ENCODE measurements at regions not wholly inside any gene's neighbourhood (a gene's known extent, or its start where the extent isn't known, plus 50 kb on each side); places are given as distances from the start of the nearest gene placed in this dataset.

DNA sequence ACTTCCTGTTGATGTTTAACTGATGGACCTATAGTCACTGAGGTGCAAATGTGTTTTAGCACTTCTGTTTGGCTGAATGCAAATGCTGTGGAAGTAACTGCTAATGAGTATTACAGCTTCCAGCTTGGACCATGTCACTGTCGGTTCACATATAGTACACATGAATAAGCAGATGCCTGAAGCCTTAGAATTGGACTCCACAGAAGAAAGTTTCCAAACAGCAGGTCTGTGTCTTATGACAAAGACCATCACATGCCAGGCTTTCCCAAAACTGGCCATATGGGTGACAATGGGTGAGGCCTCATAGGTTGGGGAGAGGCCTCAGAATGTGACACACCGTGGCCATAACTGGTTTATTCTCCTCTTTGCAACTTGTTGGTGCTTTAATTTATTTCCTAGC lies 241.8 kb downstream of the WNT5A start:
- POLR2A ChIA-PET: no interaction called here
- Mint-ChIP-seq H3K27ac (no peak overlapping the region), H3K4me1 (no peaks in the 10 kb centered on the region), H3K27me3 (no peaks in the 10 kb centered on the region), H3K36me3 (peaks cover 0 to 6% (median 0%) of the 10 kb centered on the region in 3 donors), H3K9me3 (peaks cover 0 to 21% (median 8%) of the 10 kb centered on the region in 9 donors), H3K4me3 (no peak overlapping the region)
- DNase-seq (no peak), ATAC-seq (no peak)

DNA sequence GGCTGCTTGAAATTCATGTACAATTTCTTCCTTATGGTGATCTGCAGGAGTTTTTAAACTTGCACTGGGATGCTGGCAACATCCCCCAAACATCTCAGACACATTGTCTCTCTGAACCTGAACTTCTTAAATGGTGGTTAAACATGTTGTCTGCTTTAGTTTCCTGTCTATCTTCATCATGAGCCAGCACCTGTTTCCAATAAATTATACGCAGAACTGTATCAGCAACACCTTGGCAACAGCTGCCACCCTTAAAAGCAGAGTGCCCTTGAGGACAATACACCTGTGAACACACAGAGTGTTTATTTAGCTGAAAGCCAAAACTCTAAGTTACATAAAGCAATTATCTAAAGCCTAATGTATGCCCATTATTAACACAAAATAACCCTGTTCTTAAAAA lies 242.9 kb downstream of the WNT5A start:
- peaks cover 0 to 3% (median 0%) of the 10 kb centered on the region in 3 donors for H3K36me3 Mint-ChIP-seq
- DNase-seq (no peak), ATAC-seq (no peak)
- POLR2A ChIA-PET: no interaction called here
- H3K27ac Mint-ChIP-seq: no peak overlapping the region
- H3K4me1 Mint-ChIP-seq: no peaks in the 10 kb centered on the region
- peaks cover 0 to under 1% (median 0%) of the 10 kb centered on the region in 5 donors for H3K27me3 Mint-ChIP-seq
- peaks cover 0 to 19% (median 6%) of the 10 kb centered on the region in 9 donors for H3K9me3 Mint-ChIP-seq
- H3K4me3 Mint-ChIP-seq: no peak overlapping the region

DNA sequence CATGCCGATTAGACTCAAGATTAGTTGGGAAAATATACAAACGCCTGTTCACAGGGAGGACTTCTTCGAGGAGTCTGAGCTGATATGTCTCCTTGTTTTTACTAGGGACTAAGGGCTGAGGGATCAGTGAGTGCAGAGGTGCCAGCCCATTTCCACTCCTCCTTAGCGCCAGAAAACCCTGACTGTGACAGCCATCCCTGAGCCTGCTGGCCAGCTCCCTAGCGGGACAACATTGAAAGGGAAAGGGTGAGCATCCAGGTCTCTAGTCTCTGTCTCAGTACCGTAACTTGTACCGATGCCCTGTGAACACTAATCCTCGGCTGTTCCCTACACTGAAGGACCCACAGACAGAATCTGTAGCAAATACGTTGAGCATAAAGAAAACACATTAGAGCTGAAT lies 243.4 kb downstream of the WNT5A start:
- no peaks in the 10 kb centered on the region for H3K4me1 Mint-ChIP-seq
- H3K27me3 Mint-ChIP-seq: peaks cover 0 to 5% (median 0%) of the 10 kb centered on the region in 5 donors
- H3K36me3 Mint-ChIP-seq: peaks cover 0 to 3% (median 0%) of the 10 kb centered on the region in 3 donors
- POLR2A ChIA-PET: no interaction called here
- no peak overlapping the region for H3K4me3 Mint-ChIP-seq
- H3K9me3 Mint-ChIP-seq: peaks cover 0 to 20% (median 5%) of the 10 kb centered on the region in 9 donors
- ATAC-seq (no peak), DNase-seq (no peak)
- no peak overlapping the region for H3K27ac Mint-ChIP-seq

DNA sequence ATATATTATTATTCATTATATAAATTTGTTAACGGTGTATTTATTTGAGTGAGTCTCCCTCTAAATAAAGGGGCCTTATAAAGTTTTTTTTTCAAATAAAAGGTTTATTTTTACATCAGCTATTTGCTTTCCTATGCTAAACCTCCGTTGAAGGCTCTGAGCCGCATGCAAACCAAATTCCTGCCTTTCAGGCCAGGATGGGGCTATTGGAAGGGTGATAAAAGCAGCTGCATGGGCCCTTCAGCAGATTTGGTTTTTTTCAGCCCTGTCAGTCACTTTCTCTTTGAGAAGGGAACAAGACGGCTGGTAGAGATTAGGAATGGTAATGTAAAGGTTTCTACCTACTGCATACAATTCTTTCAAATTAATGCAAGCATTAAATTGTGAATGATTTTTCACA lies 244.2 kb downstream of the WNT5A start:
- Mint-ChIP-seq H3K36me3 (peaks cover 0 to 3% (median 0%) of the 10 kb centered on the region in 3 donors), H3K9me3 (peaks cover 0 to 19% (median 2%) of the 10 kb centered on the region in 9 donors), H3K4me1 (no peaks in the 10 kb centered on the region), H3K27ac (no peak overlapping the region), H3K27me3 (peaks cover 0 to 7% (median 0%) of the 10 kb centered on the region in 5 donors), H3K4me3 (no peak overlapping the region)
- POLR2A ChIA-PET: no interaction called here
- no peak for DNase-seq
- no peak for ATAC-seq

DNA sequence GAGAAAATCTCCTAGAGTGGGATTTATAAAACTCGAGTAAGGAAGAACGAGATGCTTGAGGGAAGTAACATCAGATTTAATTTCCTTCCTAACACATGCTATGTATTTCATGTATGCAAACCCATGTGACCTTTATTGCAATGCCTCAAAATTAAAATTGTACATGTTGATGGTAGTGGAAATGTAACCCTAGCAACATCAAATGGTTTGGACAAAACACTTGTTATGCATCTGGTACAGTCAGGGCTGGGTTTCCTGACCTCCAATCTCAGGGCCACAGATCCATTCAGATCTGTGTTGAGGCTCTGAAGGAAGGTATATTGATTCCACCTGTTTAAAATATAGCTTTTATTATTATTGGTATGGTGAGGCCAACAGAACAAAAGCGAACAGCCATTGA lies 246.0 kb downstream of the WNT5A start:
- POLR2A ChIA-PET: no interaction called here
- Mint-ChIP-seq H3K27ac (no peak overlapping the region), H3K4me1 (no peaks in the 10 kb centered on the region), H3K36me3 (no peaks in the 10 kb centered on the region), H3K27me3 (peaks cover 0 to 10% (median 4%) of the 10 kb centered on the region in 5 donors), H3K9me3 (peaks cover 0 to 21% (median 4%) of the 10 kb centered on the region in 9 donors), H3K4me3 (no peak overlapping the region)
- DNase-seq (no peak), ATAC-seq (no peak)

DNA sequence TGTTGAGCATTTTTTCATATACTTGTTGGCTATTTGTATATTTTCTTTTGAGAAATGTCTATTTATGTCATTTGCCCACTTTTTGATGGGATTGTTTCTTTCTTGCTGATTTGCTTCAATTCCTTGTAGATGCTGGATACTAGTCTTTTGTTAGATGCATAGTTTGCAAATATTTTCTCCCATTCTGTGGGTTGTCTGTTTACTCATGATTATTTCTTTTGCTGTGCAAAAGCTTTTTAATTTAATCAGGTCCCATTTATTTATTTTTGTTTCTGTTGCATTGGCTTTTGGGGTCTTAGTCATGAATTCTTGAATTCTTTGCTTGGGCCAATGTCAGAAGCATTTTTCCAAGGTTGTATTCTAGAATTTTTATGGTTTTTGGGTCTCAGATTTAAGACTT lies 251.7 kb downstream of the WNT5A start:
- no peak for ATAC-seq
- no peak for DNase-seq
- Mint-ChIP-seq H3K9me3 (peaks cover 0 to 20% (median 8%) of the 10 kb centered on the region in 9 donors), H3K4me3 (no peak overlapping the region), H3K4me1 (no peaks in the 10 kb centered on the region), H3K36me3 (no peaks in the 10 kb centered on the region), H3K27ac (no peak overlapping the region), H3K27me3 (peaks cover 0 to 10% (median 4%) of the 10 kb centered on the region in 5 donors)
- POLR2A ChIA-PET: no interaction called here

DNA sequence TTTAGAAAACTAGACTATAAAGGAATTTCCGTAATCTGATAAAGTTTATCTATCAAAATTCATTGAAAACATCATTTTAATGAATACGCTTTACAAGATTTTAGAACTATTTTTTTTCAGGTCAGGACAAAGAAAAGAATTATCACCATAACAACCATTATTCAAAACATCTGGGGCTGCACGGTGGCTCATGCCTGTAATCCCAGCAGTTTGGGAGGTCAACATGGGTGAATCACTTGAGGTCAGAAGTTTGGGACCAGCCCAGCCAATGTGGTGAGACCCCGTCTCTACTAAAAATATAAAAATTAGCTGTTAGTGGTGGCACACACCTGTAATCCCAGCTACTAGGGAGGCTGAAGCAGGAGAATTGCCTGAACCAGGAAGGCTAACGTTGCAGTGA lies 260.4 kb downstream of the WNT5A start:
- Mint-ChIP-seq H3K4me3 (no peak overlapping the region), H3K9me3 (peaks cover 0 to 8% (median 3%) of the 10 kb centered on the region in 9 donors), H3K27me3 (peaks cover 0 to 15% (median 0%) of the 10 kb centered on the region in 5 donors), H3K36me3 (no peaks in the 10 kb centered on the region), H3K27ac (peak overlapping the region in 1 of 10 donors; percentile 40), H3K4me1 (no peaks in the 10 kb centered on the region)
- DNase-seq (no peak), ATAC-seq (no peak)
- POLR2A ChIA-PET: no interaction called here

DNA sequence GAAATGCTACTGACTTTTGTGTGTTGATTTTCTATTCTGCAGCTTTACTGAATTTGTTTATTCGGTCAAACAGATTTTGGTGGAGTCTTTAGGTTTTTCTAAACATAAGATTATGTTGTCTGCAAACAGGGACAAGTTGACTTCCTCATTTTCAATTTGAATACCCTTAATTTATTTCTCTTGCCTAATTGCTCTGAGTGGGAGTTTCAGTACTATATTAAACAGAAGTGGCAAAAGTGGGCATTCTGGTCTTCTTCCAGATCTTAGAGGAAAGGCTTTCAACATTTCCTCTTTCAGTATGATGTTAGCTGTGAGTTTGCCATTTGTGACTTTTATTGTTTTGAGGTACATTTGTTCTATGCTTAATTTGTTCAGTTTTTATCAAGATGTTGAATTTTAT lies 268.5 kb downstream of the WNT5A start:
- ATAC-seq (no peak), DNase-seq (no peak)
- POLR2A ChIA-PET: no interaction called here
- Mint-ChIP-seq H3K36me3 (no peaks in the 10 kb centered on the region), H3K27me3 (peaks cover 0 to 14% (median 0%) of the 10 kb centered on the region in 5 donors), H3K4me1 (no peaks in the 10 kb centered on the region), H3K27ac (no peak overlapping the region), H3K4me3 (no peak overlapping the region), H3K9me3 (peaks cover 1 to 31% (median 28%) of the 10 kb centered on the region in 9 donors)

DNA sequence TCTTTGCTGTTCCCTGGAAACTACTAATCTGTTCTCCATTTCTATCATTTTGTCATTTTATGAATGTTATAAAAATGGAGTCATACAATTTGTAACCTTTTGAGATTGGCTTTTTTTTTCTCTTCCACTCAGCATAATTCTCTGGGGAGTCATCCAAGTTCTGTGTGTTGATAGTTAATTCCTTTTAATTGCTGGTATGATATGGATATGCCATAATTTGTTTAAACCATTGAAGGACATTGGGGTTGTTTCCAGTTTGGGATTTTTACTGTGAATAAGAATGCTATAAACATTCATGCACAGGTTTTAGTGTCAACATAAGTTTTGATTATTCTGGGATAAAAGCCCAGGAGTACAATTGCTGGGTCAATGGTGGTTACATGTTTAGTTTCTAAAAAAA lies 279.4 kb downstream of the WNT5A start:
- no peak overlapping the region for H3K27ac Mint-ChIP-seq
- POLR2A ChIA-PET: no interaction called here
- H3K4me1 Mint-ChIP-seq: no peaks in the 10 kb centered on the region
- H3K27me3 Mint-ChIP-seq: peaks cover 0 to 6% (median 0%) of the 10 kb centered on the region in 5 donors
- H3K36me3 Mint-ChIP-seq: no peaks in the 10 kb centered on the region
- ATAC-seq: no peak
- DNase-seq: no peak
- H3K9me3 Mint-ChIP-seq: peaks cover 0 to 22% (median 0%) of the 10 kb centered on the region in 9 donors
- H3K4me3 Mint-ChIP-seq: no peak overlapping the region

DNA sequence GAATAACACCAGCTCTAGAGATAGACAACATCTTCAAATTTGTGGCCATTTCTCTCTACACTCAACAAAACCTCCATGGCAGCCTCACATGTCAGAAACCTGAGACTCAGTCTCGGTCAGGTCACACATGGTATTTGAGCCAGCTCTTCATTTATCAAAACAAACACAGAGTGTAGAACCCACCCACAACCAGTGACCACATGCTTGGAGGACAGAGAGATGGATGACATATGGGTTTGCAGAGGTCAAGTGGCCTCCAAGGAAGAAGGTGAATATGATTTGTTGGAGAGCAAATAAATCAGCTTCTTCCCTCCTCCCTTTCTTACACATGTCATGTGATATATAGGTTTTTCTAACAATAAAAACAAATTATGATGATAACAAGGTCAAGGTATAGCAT lies 278.1 kb upstream of the LRTM1 start:
- Mint-ChIP-seq H3K27me3 (peaks cover 0 to 6% (median 0%) of the 10 kb centered on the region in 5 donors), H3K36me3 (no peaks in the 10 kb centered on the region), H3K9me3 (peaks cover 0 to 11% (median 0%) of the 10 kb centered on the region in 9 donors), H3K27ac (no peak overlapping the region), H3K4me1 (no peaks in the 10 kb centered on the region), H3K4me3 (no peak overlapping the region)
- DNase-seq (no peak), ATAC-seq (no peak)
- POLR2A ChIA-PET: no interaction called here

DNA sequence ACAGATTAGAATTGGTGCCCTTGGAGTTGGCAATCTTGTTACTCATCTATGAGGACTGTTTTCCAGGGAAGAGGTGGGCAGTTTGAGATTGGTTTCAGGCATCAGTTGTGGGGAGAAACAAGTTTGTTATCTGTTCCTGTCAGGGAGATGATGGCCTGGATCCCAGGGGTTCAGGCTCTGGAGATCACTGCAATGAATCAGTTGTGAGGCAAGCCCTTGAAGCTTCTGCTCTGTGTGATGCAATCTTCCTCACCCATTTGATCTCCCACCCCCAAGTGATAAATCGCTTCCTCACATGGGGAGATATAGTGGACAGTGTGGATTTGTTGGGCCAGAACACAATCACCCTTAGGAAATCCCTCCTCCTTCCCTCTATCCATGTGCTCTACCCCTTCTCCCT lies 276.6 kb upstream of the LRTM1 start:
- ATAC-seq (no peak), DNase-seq (no peak)
- Mint-ChIP-seq H3K27ac (no peak overlapping the region), H3K36me3 (no peaks in the 10 kb centered on the region), H3K9me3 (peaks cover 0 to 4% (median 0%) of the 10 kb centered on the region in 9 donors), H3K4me3 (no peak overlapping the region), H3K4me1 (no peaks in the 10 kb centered on the region), H3K27me3 (no peaks in the 10 kb centered on the region)
- POLR2A ChIA-PET: no interaction called here

DNA sequence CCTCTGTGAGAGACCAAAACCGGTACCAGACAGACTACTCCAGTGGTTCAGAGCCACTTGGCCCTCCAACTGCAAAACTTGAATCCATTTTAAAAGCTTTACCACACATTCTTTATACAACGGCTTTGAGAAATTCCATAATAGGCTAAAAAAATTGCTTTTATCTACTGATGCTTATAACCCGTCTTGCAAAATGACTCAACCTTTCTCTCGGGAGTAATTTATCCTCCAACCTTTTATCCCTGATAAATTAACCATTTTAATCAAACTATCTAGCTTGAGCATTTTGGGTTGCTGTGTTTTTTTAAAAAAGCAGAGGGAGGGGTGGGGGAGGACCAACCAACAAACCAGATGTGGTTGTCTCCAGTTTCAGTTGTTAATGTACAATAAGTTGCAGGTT lies 275.7 kb upstream of the LRTM1 start:
- POLR2A ChIA-PET: no interaction called here
- Mint-ChIP-seq H3K27ac (no peak overlapping the region), H3K9me3 (peaks cover 0 to 10% (median 2%) of the 10 kb centered on the region in 9 donors), H3K4me1 (peaks cover 0 to 2% (median 0%) of the 10 kb centered on the region in 4 donors), H3K4me3 (no peak overlapping the region), H3K36me3 (no peaks in the 10 kb centered on the region), H3K27me3 (peaks cover 0 to 8% (median 0%) of the 10 kb centered on the region in 5 donors)
- ATAC-seq (no peak), DNase-seq (no peak)

DNA sequence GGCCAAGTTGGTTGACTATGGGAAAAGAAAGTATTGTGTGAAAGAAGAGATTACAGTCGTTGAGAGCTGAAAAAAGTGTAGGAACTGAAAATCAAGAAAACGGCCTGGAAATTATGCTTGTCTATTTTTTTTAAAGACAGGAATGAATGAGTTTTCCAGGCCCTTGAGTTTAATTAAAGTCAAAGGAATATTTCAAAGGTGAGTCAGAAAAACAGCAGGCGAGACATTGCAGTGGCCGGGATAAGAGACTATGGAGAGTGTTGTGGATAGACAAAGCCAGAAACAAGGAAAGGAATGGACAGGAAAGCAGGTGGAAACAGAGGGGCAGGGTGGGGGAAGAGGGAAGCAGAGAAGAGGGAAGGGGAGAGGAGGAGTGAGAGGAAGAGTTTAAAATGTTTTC lies 275.1 kb upstream of the LRTM1 start:
- POLR2A ChIA-PET: no interaction called here
- no peak for ATAC-seq
- Mint-ChIP-seq H3K36me3 (no peaks in the 10 kb centered on the region), H3K9me3 (peaks cover 0 to 10% (median 3%) of the 10 kb centered on the region in 9 donors), H3K27me3 (peaks cover 0 to 9% (median 0%) of the 10 kb centered on the region in 5 donors), H3K27ac (no peak overlapping the region), H3K4me1 (peaks cover 0 to 2% (median 0%) of the 10 kb centered on the region in 4 donors), H3K4me3 (no peak overlapping the region)
- no peak for DNase-seq

DNA sequence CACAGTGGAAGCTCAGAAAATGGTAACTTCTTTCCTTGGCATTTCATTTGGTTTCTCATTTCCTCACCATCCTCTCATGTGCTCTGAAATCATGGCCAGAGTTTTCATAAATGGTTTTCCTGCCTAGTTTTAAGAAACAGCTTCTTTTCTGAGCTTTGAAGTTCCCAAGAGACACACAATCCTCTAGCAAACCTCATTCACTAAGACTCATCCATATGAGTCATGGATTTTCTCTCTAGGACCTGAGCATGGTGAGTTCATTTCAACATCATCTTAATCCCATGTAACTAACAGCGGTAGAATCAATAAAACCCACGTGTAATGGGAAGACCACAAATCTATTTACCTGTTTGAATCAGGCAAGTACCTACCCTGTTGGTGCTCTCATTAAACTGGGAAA lies 274.5 kb upstream of the LRTM1 start:
- Mint-ChIP-seq H3K4me1 (peaks cover 0 to 2% (median 0%) of the 10 kb centered on the region in 4 donors), H3K36me3 (no peaks in the 10 kb centered on the region), H3K27ac (no peak overlapping the region), H3K4me3 (no peak overlapping the region), H3K9me3 (peaks cover 0 to 10% (median 2%) of the 10 kb centered on the region in 9 donors), H3K27me3 (peaks cover 0 to 9% (median 0%) of the 10 kb centered on the region in 5 donors)
- POLR2A ChIA-PET: no interaction called here
- DNase-seq (no peak), ATAC-seq (no peak)
